ENCODE measurements at regions not wholly inside any gene's neighbourhood (a gene's known extent, or its start where the extent isn't known, plus 50 kb on each side); places are given as distances from the start of the nearest gene placed in this dataset.

DNA sequence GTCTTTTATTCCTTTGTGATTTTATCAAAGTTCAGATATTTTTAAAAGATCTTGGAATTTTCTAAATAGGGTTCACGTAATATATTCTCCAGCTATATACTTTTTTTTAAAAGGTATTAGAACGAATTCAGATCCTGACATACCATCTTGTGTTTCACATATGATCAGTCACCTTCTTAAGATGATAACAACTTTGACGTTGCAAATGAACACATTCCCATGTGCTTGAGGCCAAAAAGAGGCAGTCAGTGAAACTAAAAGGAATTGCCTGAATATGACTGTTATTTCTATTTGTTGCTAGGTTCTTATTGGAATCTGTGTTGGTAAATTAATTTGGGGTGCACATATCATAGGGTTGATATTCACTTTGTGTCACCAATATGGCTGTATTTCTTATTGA, 310.1 kb downstream of the MDFIC start:
- TF ChIP-seq, protein P1, sequence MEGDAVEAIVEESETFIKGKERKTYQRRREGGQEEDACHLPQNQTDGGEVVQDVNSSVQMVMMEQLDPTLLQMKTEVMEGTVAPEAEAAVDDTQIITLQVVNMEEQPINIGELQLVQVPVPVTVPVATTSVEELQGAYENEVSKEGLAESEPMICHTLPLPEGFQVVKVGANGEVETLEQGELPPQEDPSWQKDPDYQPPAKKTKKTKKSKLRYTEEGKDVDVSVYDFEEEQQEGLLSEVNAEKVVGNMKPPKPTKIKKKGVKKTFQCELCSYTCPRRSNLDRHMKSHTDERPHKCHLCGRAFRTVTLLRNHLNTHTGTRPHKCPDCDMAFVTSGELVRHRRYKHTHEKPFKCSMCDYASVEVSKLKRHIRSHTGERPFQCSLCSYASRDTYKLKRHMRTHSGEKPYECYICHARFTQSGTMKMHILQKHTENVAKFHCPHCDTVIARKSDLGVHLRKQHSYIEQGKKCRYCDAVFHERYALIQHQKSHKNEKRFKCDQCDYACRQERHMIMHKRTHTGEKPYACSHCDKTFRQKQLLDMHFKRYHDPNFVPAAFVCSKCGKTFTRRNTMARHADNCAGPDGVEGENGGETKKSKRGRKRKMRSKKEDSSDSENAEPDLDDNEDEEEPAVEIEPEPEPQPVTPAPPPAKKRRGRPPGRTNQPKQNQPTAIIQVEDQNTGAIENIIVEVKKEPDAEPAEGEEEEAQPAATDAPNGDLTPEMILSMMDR (IDR thresholded peaks at IDR 0.05; ENCODE audit: low read length): no peak
- TF ChIP-seq EZH2 (optimal IDR thresholded peaks at IDR 0.05; ENCODE audit: low read depth, low read length): no peak
